CD4-positive, alpha-beta memory T cell (primary cell): ENCODE measurements at regions not wholly inside any gene's neighbourhood (a gene's known extent, or its start where the extent isn't known, plus 50 kb on each side); places are given as distances from the start of the nearest gene placed in this dataset.
A peak's percentile ranks its signal among the peaks of the same experiment; 100 is the strongest.

Source experiments
- CTCF ChIA-PET: fragments of 350-600 bp; sonication (Branson Sonifier 250); formaldehyde crosslinking; loops from one replicate; lab custom pipeline; 2021; ENCODE audit warnings: inconsistent platforms; ENCODE audit not compliant: partially characterized antibody; lab: Charles Lee
- POLR2A ChIA-PET: fragments of 350-600 bp; sonication (Branson Sonifier 250); formaldehyde crosslinking; loops from one replicate; lab custom pipeline; 2021; ENCODE audit not compliant: partially characterized antibody; lab: Charles Lee
- DNase-seq, 5 donors: peaks; one replicate each; pipeline versions ENCODE4 v3.0.0 to v3.0.0-alpha.2; 2020 to 2022; ENCODE audit warnings: mixed read lengths in 1 of 5
- H3K27ac ChIP-seq: one replicate; pipeline ENCODE4 v1.7.0; 2013; ENCODE audit warnings: low read depth, low read length
- H3K27me3 ChIP-seq: 2 replicates; pipeline ENCODE4 v1.7.0; 2013; ENCODE audit warnings: mild to moderate bottlenecking, low read length, moderate library complexity; ENCODE audit not compliant: insufficient read depth
- H3K36me3 ChIP-seq: 2 replicates; pipeline ENCODE4 v1.7.0; 2013; ENCODE audit warnings: mild to moderate bottlenecking, low read length, moderate library complexity; ENCODE audit not compliant: insufficient read depth
- H3K4me1 ChIP-seq: 2 replicates; pipeline ENCODE4 v1.7.0; 2013; ENCODE audit warnings: mild to moderate bottlenecking, low read length, moderate library complexity; ENCODE audit not compliant: insufficient read depth
- H3K4me3 ChIP-seq, 2 donors: one replicate each; pipeline ENCODE4 v1.7.0; 2013; ENCODE audit warnings: low read length in 2 of 2, mild to moderate bottlenecking in 1 of 2
- H3K9me3 ChIP-seq, 2 donors: one replicate each; pipeline ENCODE4 v1.7.0; 2013; ENCODE audit warnings: low read length in 2 of 2, control low read depth in 1 of 2; ENCODE audit not compliant: control insufficient read depth in 1 of 2
- H3K27ac Mint-ChIP-seq, 7 donors: one replicate each; pipeline ENCODE4 v1.8.0; 2020 to 2021; ENCODE audit warnings: mixed read lengths in 7 of 7, mild to moderate bottlenecking in 6 of 7, inconsistent platforms in 3 of 7, moderate library complexity in 3 of 7
- H3K27me3 Mint-ChIP-seq, 2 donors: one replicate each; pipeline ENCODE4 v1.8.0; 2020 to 2021; ENCODE audit warnings: mixed read lengths in 2 of 2
- H3K36me3 Mint-ChIP-seq, 2 donors: one replicate each; pipeline ENCODE4 v1.8.0; 2020 to 2021; ENCODE audit warnings: mixed read lengths in 2 of 2, inconsistent platforms in 1 of 2, mild to moderate bottlenecking in 1 of 2
- H3K4me1 Mint-ChIP-seq, 4 donors: one replicate each; pipeline ENCODE4 v1.8.0; 2020 to 2021; ENCODE audit warnings: mixed read lengths in 4 of 4, mild to moderate bottlenecking in 1 of 4
- H3K4me3 Mint-ChIP-seq, 8 donors: one replicate each; pipeline ENCODE4 v1.8.0; 2020 to 2021; ENCODE audit warnings: mixed read lengths in 8 of 8, mild to moderate bottlenecking in 7 of 8, moderate library complexity in 6 of 8, inconsistent platforms in 3 of 8
- H3K9me3 Mint-ChIP-seq, 8 donors: one replicate each; pipeline ENCODE4 v1.8.0; 2020 to 2021; ENCODE audit warnings: mixed read lengths in 8 of 8, mild to moderate bottlenecking in 5 of 8, inconsistent platforms in 3 of 8, moderate library complexity in 1 of 8
- intact Hi-C: fragments of 100-400 bp; cut with micrococcal nuclease; formaldehyde crosslinking; loops from one replicate; pipeline ENCODE4 v1.15.1; 2023

DNA sequence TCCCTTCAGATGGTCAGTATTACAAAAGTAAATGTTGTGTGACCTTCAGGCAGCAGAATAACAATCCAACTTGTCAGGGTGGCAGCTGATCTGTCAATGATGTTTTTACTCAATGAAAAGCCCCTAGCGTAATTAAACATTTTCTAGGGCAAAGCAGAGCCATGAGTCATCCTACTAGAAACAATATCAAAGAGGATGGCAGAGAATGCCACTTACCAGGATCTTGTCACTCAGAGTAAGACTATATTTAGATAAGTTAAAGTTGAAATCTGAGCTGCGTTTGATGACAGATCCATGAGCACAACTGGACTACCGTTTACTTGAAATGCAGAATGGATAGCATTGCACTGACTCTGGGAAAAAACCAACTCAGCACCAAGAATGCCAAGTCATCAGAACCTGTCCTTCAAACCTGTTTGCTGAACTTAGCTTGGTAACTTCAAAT, 612.6 kb upstream of the ACVR2A start:
- Histone ChIP-seq H3K4me3 (no peak overlapping the region), H3K27me3 (no peaks in the 10 kb centered on the region), H3K36me3 (no peaks in the 10 kb centered on the region), H3K9me3 (no peaks in the 10 kb centered on the region), H3K27ac (no peak overlapping the region), H3K4me1 (no peaks in the 10 kb centered on the region)
- Mint-ChIP-seq H3K27ac (no peak overlapping the region), H3K4me1 (no peaks in the 10 kb centered on the region), H3K27me3 (no peaks in the 10 kb centered on the region), H3K9me3 (peaks cover 0 to 5% (median 0%) of the 10 kb centered on the region in 8 donors), H3K36me3 (no peaks in the 10 kb centered on the region), H3K4me3 (no peak overlapping the region)
- ChIA-PET POLR2A (no interaction called here), CTCF (no interaction called here)
- intact Hi-C loops = no loop called here
- no peak for DNase-seq

DNA sequence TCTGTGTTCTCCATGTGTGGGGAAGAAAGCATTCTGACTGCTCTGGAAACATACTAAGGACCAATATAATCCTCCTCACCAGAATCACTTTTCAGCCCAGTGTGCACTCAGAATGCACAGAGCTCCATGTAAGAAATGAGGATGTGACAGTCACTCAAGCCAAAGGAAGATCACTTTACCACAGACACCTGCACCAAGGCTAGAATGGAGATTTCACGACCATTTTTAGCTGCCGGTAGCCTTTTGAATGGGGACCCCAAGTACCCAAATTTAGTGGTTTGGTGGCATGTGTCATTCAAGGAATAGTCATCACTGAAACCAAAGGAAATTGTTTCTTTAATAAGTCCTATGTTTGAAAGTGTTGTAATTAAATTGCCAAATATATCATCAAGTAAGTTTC, 613.2 kb upstream of the ACVR2A start:
- Mint-ChIP-seq H3K4me1 (no peaks in the 10 kb centered on the region), H3K27me3 (no peaks in the 10 kb centered on the region), H3K4me3 (no peak overlapping the region), H3K36me3 (no peaks in the 10 kb centered on the region), H3K9me3 (peaks cover 0 to 5% (median 0%) of the 10 kb centered on the region in 8 donors), H3K27ac (no peak overlapping the region)
- ChIA-PET POLR2A (no interaction called here), CTCF (no interaction called here)
- intact Hi-C loops = no loop called here
- Histone ChIP-seq H3K4me1 (no peaks in the 10 kb centered on the region), H3K4me3 (no peak overlapping the region), H3K27ac (no peak overlapping the region), H3K9me3 (no peaks in the 10 kb centered on the region), H3K36me3 (no peaks in the 10 kb centered on the region), H3K27me3 (no peaks in the 10 kb centered on the region)
- no peak for DNase-seq

DNA sequence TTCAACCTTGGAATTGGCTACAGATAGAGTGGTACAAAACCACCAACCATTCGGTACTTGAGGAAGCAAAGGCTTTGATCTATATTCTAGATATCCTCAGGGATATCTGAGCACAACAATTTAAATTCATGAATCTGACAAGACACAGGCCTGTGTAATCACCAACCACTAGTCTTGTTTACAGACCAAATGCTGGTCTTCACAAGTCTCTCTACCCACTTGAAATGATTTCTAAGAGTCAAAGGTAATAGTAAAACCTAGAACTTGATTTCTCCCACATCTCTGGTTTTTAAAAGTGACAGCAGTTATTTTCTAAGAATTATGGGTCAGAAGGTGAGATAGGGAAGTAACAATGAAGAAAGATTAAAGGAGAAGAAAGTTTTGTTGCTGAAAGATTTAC, 613.7 kb upstream of the ACVR2A start:
- no peaks in the 10 kb centered on the region for H3K27me3 ChIP-seq
- no peaks in the 10 kb centered on the region for H3K4me1 ChIP-seq
- no peaks in the 10 kb centered on the region for H3K27me3 Mint-ChIP-seq
- H3K9me3 ChIP-seq = no peaks in the 10 kb centered on the region
- H3K36me3 ChIP-seq = no peaks in the 10 kb centered on the region
- DNase-seq = no peak
- H3K4me3 Mint-ChIP-seq = no peak overlapping the region
- ChIA-PET CTCF (no interaction called here), POLR2A (no interaction called here)
- peaks cover 0 to 5% (median 0%) of the 10 kb centered on the region in 8 donors for H3K9me3 Mint-ChIP-seq
- no peaks in the 10 kb centered on the region for H3K4me1 Mint-ChIP-seq
- no peak overlapping the region for H3K27ac Mint-ChIP-seq
- no peak overlapping the region for H3K4me3 ChIP-seq
- no peaks in the 10 kb centered on the region for H3K36me3 Mint-ChIP-seq
- intact Hi-C loops = no loop called here
- no peak overlapping the region for H3K27ac ChIP-seq

- H3K27ac ChIP-seq = no peak overlapping the region
- H3K4me3 ChIP-seq = no peak overlapping the region
- Mint-ChIP-seq H3K36me3 (no peaks in the 10 kb centered on the region), H3K4me3 (no peak overlapping the region), H3K9me3 (peaks cover 0 to 3% (median 0%) of the 10 kb centered on the region in 8 donors), H3K4me1 (no peaks in the 10 kb centered on the region), H3K27ac (no peak overlapping the region), H3K27me3 (no peaks in the 10 kb centered on the region)
- intact Hi-C loops = no loop called here
- H3K9me3 ChIP-seq = no peaks in the 10 kb centered on the region
- ChIA-PET POLR2A (no interaction called here), CTCF (no interaction called here)
- no peaks in the 10 kb centered on the region for H3K36me3 ChIP-seq
- peak in 1 of 5 donors; percentile 38 for DNase-seq
- H3K27me3 ChIP-seq = no peaks in the 10 kb centered on the region
- no peaks in the 10 kb centered on the region for H3K4me1 ChIP-seq
Observed at GRCh38 chr2:147227313-147227712, 617.5 kb upstream of the ACVR2A start.

DNA sequence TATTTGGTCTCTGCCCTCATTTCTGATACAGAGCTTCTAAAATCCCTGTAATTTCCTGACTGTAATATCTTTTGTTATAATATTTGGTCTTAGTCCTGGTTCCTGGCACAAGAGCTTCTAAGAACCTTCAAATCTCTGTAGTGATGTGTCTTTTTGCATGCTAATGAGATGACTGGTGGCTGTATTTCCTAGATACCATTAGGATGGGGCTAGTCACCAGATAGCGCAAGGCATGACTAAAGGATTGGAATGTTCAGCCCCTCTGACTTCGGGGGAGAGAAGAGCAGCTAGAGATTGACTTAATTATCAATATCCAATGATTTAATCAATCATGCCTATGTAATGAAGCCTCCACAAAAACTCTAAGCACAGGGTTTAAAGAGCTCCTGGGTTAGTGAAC, 620.8 kb upstream of the ACVR2A start:
- H3K27ac Mint-ChIP-seq = no peak overlapping the region
- no peaks in the 10 kb centered on the region for H3K27me3 Mint-ChIP-seq
- CTCF ChIA-PET = no interaction called here
- no peaks in the 10 kb centered on the region for H3K4me1 ChIP-seq
- no peaks in the 10 kb centered on the region for H3K36me3 ChIP-seq
- no peaks in the 10 kb centered on the region for H3K36me3 Mint-ChIP-seq
- peaks cover 0 to 8% (median 3%) of the 10 kb centered on the region in 8 donors for H3K9me3 Mint-ChIP-seq
- DNase-seq = no peak
- POLR2A ChIA-PET = no interaction called here
- H3K4me3 ChIP-seq = no peak overlapping the region
- H3K27ac ChIP-seq = no peak overlapping the region
- H3K27me3 ChIP-seq = no peaks in the 10 kb centered on the region
- no peaks in the 10 kb centered on the region for H3K9me3 ChIP-seq
- H3K4me3 Mint-ChIP-seq = no peak overlapping the region
- no peaks in the 10 kb centered on the region for H3K4me1 Mint-ChIP-seq
- intact Hi-C loops = no loop called here

DNA sequence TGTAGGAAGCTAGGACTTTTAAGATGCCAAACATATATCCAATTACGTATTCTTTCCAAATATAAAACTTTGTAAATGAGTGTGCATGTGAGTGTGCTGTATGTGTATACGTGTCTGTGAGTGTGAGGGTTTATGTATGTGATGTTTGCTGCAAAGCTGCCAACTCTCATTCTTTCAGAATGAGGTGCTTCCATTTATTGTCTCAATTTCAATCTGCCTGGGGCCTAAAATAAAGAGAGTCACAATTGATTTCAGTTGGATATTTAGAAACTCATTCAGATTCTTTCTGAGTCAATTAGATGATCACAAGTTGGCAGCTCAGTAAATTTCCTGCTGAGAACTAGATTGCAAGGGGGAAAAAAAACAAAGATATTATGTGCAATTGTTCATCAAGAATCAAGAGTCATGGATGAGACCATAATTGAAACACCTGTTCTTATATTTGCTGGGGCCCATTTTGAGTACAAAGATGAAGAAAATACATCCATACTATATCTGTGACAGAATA, 621.2 kb upstream of the ACVR2A start:
- ChIA-PET CTCF (no interaction called here), POLR2A (no interaction called here)
- no peak overlapping the region for H3K4me3 Mint-ChIP-seq
- H3K4me1 Mint-ChIP-seq = no peaks in the 10 kb centered on the region
- intact Hi-C loops = no loop called here
- DNase-seq = no peak
- H3K36me3 Mint-ChIP-seq = peaks cover 0 to 1% of the 10 kb centered on the region in 2 donors
- Histone ChIP-seq H3K9me3 (no peaks in the 10 kb centered on the region), H3K27me3 (no peaks in the 10 kb centered on the region), H3K27ac (no peak overlapping the region), H3K4me3 (no peak overlapping the region), H3K4me1 (no peaks in the 10 kb centered on the region), H3K36me3 (no peaks in the 10 kb centered on the region)
- H3K27me3 Mint-ChIP-seq = no peaks in the 10 kb centered on the region
- peaks cover 0 to 9% (median 6%) of the 10 kb centered on the region in 8 donors for H3K9me3 Mint-ChIP-seq
- H3K27ac Mint-ChIP-seq = no peak overlapping the region

- no peaks in the 10 kb centered on the region for H3K4me1 Mint-ChIP-seq
- no peak for DNase-seq
- H3K4me3 Mint-ChIP-seq = no peak overlapping the region
- Histone ChIP-seq H3K36me3 (no peaks in the 10 kb centered on the region), H3K27ac (no peak overlapping the region), H3K4me3 (no peak overlapping the region), H3K9me3 (no peaks in the 10 kb centered on the region), H3K4me1 (no peaks in the 10 kb centered on the region), H3K27me3 (no peaks in the 10 kb centered on the region)
- intact Hi-C loops = no loop called here
- ChIA-PET CTCF (no interaction called here), POLR2A (no interaction called here)
- peaks cover 0 to 1% of the 10 kb centered on the region in 2 donors for H3K36me3 Mint-ChIP-seq
- H3K27me3 Mint-ChIP-seq = no peaks in the 10 kb centered on the region
- H3K9me3 Mint-ChIP-seq = peaks cover 0 to 9% (median 6%) of the 10 kb centered on the region in 8 donors
- no peak overlapping the region for H3K27ac Mint-ChIP-seq
Observed at GRCh38 chr2:147223119-147223518, 621.7 kb upstream of the ACVR2A start.

DNA sequence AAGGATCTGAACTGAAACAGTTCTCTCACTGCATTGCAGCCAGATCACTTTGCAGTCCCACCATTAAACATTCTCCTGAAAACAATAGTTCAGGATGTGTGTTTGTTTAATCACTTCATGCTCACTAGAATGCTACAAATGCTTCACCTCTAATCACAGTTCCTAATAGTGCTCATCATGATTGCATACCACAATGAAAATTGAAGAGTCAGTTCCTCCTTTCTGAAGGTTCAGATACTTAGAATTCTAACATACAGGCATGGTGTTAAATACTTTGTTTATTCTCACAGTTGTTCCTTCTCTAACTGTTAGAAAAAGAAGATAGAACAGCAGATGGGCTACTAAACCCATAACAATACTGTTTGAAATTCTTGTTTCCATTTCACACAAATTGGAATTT, 622.3 kb upstream of the ACVR2A start:
- no peaks in the 10 kb centered on the region for H3K4me1 Mint-ChIP-seq
- Histone ChIP-seq H3K27ac (no peak overlapping the region), H3K9me3 (no peaks in the 10 kb centered on the region), H3K4me1 (no peaks in the 10 kb centered on the region), H3K36me3 (no peaks in the 10 kb centered on the region), H3K27me3 (no peaks in the 10 kb centered on the region), H3K4me3 (no peak overlapping the region)
- POLR2A ChIA-PET = no interaction called here
- H3K27me3 Mint-ChIP-seq = no peaks in the 10 kb centered on the region
- intact Hi-C loops = no loop called here
- H3K36me3 Mint-ChIP-seq = peaks cover 0 to 1% of the 10 kb centered on the region in 2 donors
- no peak overlapping the region for H3K27ac Mint-ChIP-seq
- DNase-seq = no peak
- H3K9me3 Mint-ChIP-seq = peaks cover 0 to 9% (median 6%) of the 10 kb centered on the region in 8 donors
- CTCF ChIA-PET = no interaction called here
- no peak overlapping the region for H3K4me3 Mint-ChIP-seq
